GM12878 (cell line): ENCODE measurements at regions not wholly inside any gene's neighbourhood (a gene's known extent, or its start where the extent isn't known, plus 50 kb on each side); places are given as distances from the start of the nearest gene placed in this dataset.

ENCODE experiments used
- CEBPB ChIP-seq, 2 experiments: fragments of 150-350 bp in 1 of 2; IDR thresholded peaks; 2 replicates each; pipeline ENCODE4 v1.6.1; 2012 to 2014; ENCODE audit warnings: low read depth in 2 of 2, low read length in 2 of 2, borderline replicate concordance in 1 of 2, inconsistent platforms in 1 of 2
- ESRRA ChIP-seq: IDR thresholded peaks from 2 replicates; pipeline ENCODE4 v1.6.1; 2012; ENCODE audit warnings: mild to moderate bottlenecking, low read length, improper control_type of control experiment
- EZH2 ChIP-seq: IDR thresholded peaks from 2 replicates; pipeline ENCODE4 v1.6.1; 2012; ENCODE audit warnings: low read depth, mild to moderate bottlenecking, control low read depth, inconsistent platforms, low read length, borderline replicate concordance; ENCODE audit not compliant: control insufficient read depth
- GABPA ChIP-seq: IDR thresholded peaks from 2 replicates; pipeline ENCODE4 v1.6.1; 2014; ENCODE audit warnings: antibody characterized with exemption, low read depth, mild to moderate bottlenecking, inconsistent platforms
- POLR2A ChIP-seq: IDR thresholded peaks from 2 replicates; pipeline ENCODE4 v1.6.1; 2011; ENCODE audit warnings: low read depth, mild to moderate bottlenecking, low read length
- POLR2AphosphoS2 ChIP-seq: IDR thresholded peaks from 2 replicates; pipeline ENCODE4 v1.6.1; 2011; ENCODE audit warnings: low read depth, mild to moderate bottlenecking, low read length, improper control_type of control experiment, moderate library complexity
- POU2F2 ChIP-seq: IDR thresholded peaks from 3 replicates; pipeline ENCODE4 v1.6.1; 2011; ENCODE audit warnings: low read depth, mild to moderate bottlenecking, low read length, borderline replicate concordance
- RAD21 ChIP-seq: IDR thresholded peaks from 2 replicates; pipeline ENCODE4 v1.6.1; 2011; ENCODE audit warnings: mild to moderate bottlenecking, low read depth, low read length, moderate library complexity; ENCODE audit not compliant: insufficient read depth
- ZNF24 ChIP-seq: fragments of 450-650 bp; IDR thresholded peaks from 2 replicates; pipeline ENCODE4 v1.6.1; 2017; ENCODE audit warnings: antibody characterized with exemption, mild to moderate bottlenecking
- TF ChIP-seq, protein P1 (sequence below): IDR thresholded peaks from 2 replicates; pipeline ENCODE4 v1.6.1; 2012; ENCODE audit warnings: mild to moderate bottlenecking, low read depth, low read length
- TF ChIP-seq, protein P2 (sequence below): fragments of 450-650 bp; formaldehyde crosslinking; IDR thresholded peaks from 2 replicates; pipeline ENCODE4 v1.4.0; 2022; ENCODE audit warnings: mild to moderate bottlenecking, moderate library complexity
- TF ChIP-seq, protein P3 (sequence below): IDR thresholded peaks from 2 replicates; pipeline ENCODE4 v1.6.1; 2011; ENCODE audit warnings: mild to moderate bottlenecking, low read depth, low read length, moderate library complexity; ENCODE audit not compliant: insufficient replicate concordance

DNA sequence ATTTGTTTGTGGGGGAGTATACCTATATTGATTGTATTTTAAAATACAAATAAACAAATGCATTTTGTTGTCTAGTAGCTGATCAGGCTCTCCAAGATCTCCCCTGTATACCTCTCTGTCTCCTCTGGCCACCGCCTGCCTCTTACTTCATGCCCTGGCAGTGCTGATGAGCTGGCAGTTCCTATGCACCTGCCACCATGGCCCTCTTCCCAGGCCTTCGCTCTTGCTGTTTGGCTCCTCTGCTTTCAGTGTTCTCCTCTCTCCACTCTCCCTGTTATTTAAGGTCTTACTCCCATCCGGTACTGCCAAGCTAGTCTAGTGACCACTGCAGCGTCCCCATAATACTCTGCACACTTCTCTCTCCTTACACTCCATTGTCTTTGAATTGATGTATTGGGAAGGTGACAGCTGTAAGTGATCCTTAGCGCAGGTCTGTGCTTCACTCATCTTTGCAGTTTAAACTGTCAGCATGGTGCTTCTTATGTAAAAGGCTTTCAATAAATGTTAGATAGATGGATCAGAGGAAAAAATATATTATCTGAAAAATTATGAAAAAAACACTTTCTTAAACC is 88.1 kb upstream of the ATP1A1 start:
- no peak for TF ChIP-seq ESRRA
- TF ChIP-seq CEBPB (IDR thresholded peaks at IDR 0.05; ENCODE audit: borderline replicate concordance in 1 of 2, low read depth in 2 of 2, low read length in 2 of 2) = no peak
- TF ChIP-seq, protein P1, sequence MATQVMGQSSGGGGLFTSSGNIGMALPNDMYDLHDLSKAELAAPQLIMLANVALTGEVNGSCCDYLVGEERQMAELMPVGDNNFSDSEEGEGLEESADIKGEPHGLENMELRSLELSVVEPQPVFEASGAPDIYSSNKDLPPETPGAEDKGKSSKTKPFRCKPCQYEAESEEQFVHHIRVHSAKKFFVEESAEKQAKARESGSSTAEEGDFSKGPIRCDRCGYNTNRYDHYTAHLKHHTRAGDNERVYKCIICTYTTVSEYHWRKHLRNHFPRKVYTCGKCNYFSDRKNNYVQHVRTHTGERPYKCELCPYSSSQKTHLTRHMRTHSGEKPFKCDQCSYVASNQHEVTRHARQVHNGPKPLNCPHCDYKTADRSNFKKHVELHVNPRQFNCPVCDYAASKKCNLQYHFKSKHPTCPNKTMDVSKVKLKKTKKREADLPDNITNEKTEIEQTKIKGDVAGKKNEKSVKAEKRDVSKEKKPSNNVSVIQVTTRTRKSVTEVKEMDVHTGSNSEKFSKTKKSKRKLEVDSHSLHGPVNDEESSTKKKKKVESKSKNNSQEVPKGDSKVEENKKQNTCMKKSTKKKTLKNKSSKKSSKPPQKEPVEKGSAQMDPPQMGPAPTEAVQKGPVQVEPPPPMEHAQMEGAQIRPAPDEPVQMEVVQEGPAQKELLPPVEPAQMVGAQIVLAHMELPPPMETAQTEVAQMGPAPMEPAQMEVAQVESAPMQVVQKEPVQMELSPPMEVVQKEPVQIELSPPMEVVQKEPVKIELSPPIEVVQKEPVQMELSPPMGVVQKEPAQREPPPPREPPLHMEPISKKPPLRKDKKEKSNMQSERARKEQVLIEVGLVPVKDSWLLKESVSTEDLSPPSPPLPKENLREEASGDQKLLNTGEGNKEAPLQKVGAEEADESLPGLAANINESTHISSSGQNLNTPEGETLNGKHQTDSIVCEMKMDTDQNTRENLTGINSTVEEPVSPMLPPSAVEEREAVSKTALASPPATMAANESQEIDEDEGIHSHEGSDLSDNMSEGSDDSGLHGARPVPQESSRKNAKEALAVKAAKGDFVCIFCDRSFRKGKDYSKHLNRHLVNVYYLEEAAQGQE = no peak
- no peak for TF ChIP-seq POU2F2
- no peak for TF ChIP-seq GABPA
- TF ChIP-seq, protein P2, sequence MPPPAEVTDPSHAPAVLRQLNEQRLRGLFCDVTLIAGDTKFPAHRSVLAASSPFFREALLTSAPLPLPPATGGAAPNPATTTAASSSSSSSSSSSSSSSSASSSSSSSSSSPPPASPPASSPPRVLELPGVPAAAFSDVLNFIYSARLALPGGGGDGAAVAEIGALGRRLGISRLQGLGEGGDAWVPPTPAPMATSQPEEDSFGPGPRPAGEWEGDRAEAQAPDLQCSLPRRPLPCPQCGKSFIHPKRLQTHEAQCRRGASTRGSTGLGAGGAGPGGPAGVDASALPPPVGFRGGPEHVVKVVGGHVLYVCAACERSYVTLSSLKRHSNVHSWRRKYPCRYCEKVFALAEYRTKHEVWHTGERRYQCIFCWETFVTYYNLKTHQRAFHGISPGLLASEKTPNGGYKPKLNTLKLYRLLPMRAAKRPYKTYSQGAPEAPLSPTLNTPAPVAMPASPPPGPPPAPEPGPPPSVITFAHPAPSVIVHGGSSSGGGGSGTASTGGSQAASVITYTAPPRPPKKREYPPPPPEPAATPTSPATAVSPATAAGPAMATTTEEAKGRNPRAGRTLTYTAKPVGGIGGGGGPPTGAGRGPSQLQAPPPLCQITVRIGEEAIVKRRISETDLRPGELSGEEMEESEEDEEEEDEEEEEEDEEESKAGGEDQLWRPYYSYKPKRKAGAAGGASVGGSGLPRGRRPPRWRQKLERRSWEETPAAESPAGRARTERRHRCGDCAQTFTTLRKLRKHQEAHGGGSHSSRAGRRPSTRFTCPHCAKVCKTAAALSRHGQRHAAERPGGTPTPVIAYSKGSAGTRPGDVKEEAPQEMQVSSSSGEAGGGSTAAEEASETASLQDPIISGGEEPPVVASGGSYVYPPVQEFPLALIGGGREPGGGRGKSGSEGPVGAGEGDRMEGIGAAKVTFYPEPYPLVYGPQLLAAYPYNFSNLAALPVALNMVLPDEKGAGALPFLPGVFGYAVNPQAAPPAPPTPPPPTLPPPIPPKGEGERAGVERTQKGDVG (CRISPR knock-in tag) = no peak
- no peak for TF ChIP-seq POLR2A
- TF ChIP-seq RAD21 = no peak
- no peak for TF ChIP-seq POLR2AphosphoS2
- no peak for TF ChIP-seq EZH2
- TF ChIP-seq, protein P3, sequence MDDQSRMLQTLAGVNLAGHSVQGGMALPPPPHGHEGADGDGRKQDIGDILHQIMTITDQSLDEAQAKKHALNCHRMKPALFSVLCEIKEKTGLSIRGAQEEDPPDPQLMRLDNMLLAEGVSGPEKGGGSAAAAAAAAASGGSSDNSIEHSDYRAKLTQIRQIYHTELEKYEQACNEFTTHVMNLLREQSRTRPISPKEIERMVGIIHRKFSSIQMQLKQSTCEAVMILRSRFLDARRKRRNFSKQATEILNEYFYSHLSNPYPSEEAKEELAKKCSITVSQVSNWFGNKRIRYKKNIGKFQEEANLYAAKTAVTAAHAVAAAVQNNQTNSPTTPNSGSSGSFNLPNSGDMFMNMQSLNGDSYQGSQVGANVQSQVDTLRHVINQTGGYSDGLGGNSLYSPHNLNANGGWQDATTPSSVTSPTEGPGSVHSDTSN = no peak
- TF ChIP-seq ZNF24 = no peak
